RWPE2 (cell line): ENCODE measurements at regions not wholly inside any gene's neighbourhood (a gene's known extent, or its start where the extent isn't known, plus 50 kb on each side); places are given as distances from the start of the nearest gene placed in this dataset.

Source experiments
- ATAC-seq: fragments of 200-7000 bp; cut with Tn5 transposase; 3 replicates; pipeline ENCODE4 v1.9.1; 2021; ENCODE audit warnings: low read depth
- DNase-seq: peaks from one replicate; pipeline ENCODE4 v3.0.0-alpha.2; 2020; ENCODE audit warnings: low spot score
- H3K27ac ChIP-seq: fragments of 450-650 bp; 2 replicates; pipeline ENCODE4 v1.5.1; 2017; ENCODE audit warnings: mild to moderate bottlenecking; ENCODE audit not compliant: poor library complexity, severe bottlenecking
- H3K27me3 ChIP-seq: fragments of 250-450 bp; sonication (Bioruptor Pico); 2 replicates; pipeline ENCODE4 v1.5.1; 2021; ENCODE audit warnings: mild to moderate bottlenecking, moderate library complexity; ENCODE audit not compliant: insufficient read depth, poor library complexity, severe bottlenecking
- H3K36me3 ChIP-seq: fragments of 250-450 bp; sonication (Bioruptor Pico); 2 replicates; pipeline ENCODE4 v1.5.1; 2020; ENCODE audit warnings: low read depth, mild to moderate bottlenecking, moderate library complexity
- H3K4me1 ChIP-seq: fragments of 250-450 bp; sonication (Bioruptor Pico); 2 replicates; pipeline ENCODE4 v1.5.1; 2021; ENCODE audit warnings: mild to moderate bottlenecking, moderate library complexity; ENCODE audit not compliant: insufficient read depth, poor library complexity, severe bottlenecking
- H3K4me3 ChIP-seq: fragments of 250-450 bp; sonication (Bioruptor Pico); 2 replicates; pipeline ENCODE4 v1.5.1; 2021; ENCODE audit warnings: mild to moderate bottlenecking, moderate library complexity; ENCODE audit not compliant: severe bottlenecking
- H3K9me3 ChIP-seq: fragments of 250-450 bp; sonication (Bioruptor Pico); 2 replicates; pipeline ENCODE4 v1.5.1; 2021; ENCODE audit warnings: mild to moderate bottlenecking, moderate library complexity; ENCODE audit not compliant: severe bottlenecking
- TF ChIP-seq, protein P1 (sequence below): fragments of 450-650 bp; IDR thresholded peaks from one replicate; pipeline ENCODE4 v1.5.1; 2017; ENCODE audit warnings: mild to moderate bottlenecking, moderate library complexity; ENCODE audit not compliant: poor library complexity, severe bottlenecking

- peak; percentile 15 for DNase-seq
- Histone ChIP-seq H3K27me3 (no peaks in the 10 kb centered on the region), H3K36me3 (no peaks in the 10 kb centered on the region), H3K4me3 (no peak overlapping the region), H3K27ac (no peak overlapping the region), H3K4me1 (no peaks in the 10 kb centered on the region), H3K9me3 (no peaks in the 10 kb centered on the region)
- ATAC-seq, result no peak
- TF ChIP-seq, protein P1, sequence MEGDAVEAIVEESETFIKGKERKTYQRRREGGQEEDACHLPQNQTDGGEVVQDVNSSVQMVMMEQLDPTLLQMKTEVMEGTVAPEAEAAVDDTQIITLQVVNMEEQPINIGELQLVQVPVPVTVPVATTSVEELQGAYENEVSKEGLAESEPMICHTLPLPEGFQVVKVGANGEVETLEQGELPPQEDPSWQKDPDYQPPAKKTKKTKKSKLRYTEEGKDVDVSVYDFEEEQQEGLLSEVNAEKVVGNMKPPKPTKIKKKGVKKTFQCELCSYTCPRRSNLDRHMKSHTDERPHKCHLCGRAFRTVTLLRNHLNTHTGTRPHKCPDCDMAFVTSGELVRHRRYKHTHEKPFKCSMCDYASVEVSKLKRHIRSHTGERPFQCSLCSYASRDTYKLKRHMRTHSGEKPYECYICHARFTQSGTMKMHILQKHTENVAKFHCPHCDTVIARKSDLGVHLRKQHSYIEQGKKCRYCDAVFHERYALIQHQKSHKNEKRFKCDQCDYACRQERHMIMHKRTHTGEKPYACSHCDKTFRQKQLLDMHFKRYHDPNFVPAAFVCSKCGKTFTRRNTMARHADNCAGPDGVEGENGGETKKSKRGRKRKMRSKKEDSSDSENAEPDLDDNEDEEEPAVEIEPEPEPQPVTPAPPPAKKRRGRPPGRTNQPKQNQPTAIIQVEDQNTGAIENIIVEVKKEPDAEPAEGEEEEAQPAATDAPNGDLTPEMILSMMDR, result no peak
Measured at GRCh38 chr6:1229301-1229700, 82.6 kb upstream of the FOXQ1 start.

GRCh38 chr6:1228754-1229191 lies 83.1 kb upstream of the FOXQ1 start:
- H3K27ac ChIP-seq, result no peak overlapping the region
- H3K4me1 ChIP-seq, result no peaks in the 10 kb centered on the region
- no peaks in the 10 kb centered on the region for H3K27me3 ChIP-seq
- H3K36me3 ChIP-seq, result no peaks in the 10 kb centered on the region
- H3K9me3 ChIP-seq, result no peaks in the 10 kb centered on the region
- TF ChIP-seq, protein P1, result no peak
- ATAC-seq, result no peak
- DNase-seq, result no peak
- H3K4me3 ChIP-seq, result no peak overlapping the region

DNA sequence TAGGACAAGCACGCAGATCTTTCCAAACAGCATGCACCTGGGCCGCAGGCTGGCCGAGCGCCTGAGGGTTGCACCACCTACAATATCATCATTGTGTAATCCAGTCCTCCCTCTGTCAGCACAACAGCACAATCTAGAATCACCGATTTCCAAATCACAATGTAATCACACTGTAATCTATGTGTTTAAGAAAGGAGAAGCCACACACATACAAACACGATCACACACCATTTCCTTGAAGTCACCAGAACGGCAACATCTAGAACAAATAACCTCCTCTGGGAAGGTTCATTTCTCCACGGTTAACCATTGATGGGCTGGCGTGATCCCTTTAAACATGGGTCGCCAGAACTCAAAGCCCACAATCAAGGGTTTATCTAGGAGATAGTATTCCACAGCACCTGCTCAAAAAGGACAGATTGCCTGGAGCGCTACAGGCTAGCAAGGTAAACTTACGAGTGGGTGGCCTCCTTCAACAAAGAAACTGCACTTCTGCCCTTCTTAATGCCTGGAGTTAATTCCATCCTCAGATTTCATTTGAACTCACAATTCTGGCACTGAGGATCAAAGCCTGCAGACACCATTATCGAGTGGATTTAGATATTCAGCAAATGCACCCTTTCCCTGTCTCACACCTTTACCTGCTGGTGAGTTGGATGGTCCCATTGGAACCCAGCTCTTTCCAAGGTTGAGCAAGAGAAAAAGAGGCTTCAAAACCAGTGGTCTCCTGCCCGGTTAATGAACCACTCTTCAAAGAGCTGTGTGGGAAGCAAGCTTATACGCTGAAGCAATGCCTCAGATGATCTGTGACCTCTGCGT lies 83.8 kb upstream of the FOXQ1 start:
- TF ChIP-seq, protein P1, result no peak
- H3K9me3 ChIP-seq, result no peaks in the 10 kb centered on the region
- no peaks in the 10 kb centered on the region for H3K27me3 ChIP-seq
- ATAC-seq (no peak), DNase-seq (no peak)
- H3K4me3 ChIP-seq, result no peak overlapping the region
- H3K36me3 ChIP-seq, result no peaks in the 10 kb centered on the region
- no peak overlapping the region for H3K27ac ChIP-seq
- H3K4me1 ChIP-seq, result no peaks in the 10 kb centered on the region

GRCh38 chr6:1227600-1227934 lies 84.3 kb upstream of the FOXQ1 start:
- DNase-seq (no peak), ATAC-seq (no peak)
- Histone ChIP-seq H3K27ac (no peak overlapping the region), H3K4me3 (no peak overlapping the region), H3K27me3 (no peaks in the 10 kb centered on the region), H3K4me1 (no peaks in the 10 kb centered on the region), H3K36me3 (no peaks in the 10 kb centered on the region), H3K9me3 (no peaks in the 10 kb centered on the region)
- TF ChIP-seq, protein P1, result no peak
